DND-41 (cell line): ENCODE measurements at regions not wholly inside any gene's neighbourhood (a gene's known extent, or its start where the extent isn't known, plus 50 kb on each side); places are given as distances from the start of the nearest gene placed in this dataset.
A peak's percentile ranks its signal among the peaks of the same experiment; 100 is the strongest.

Experiments
- ATAC-seq: fragments of 200-7000 bp; cut with Tn5 transposase; 3 replicates; pipeline ENCODE4 v1.9.1; 2021; ENCODE audit warnings: low read depth; ENCODE audit not compliant: insufficient read depth
- DNase-seq: peaks from one replicate; pipeline ENCODE4 v3.0.0-alpha.2; 2020
- H2AFZ ChIP-seq: 2 replicates; pipeline ENCODE4 v1.6.0; 2012; ENCODE audit warnings: low read depth, low read length
- H3K27ac ChIP-seq: 2 replicates; pipeline ENCODE4 v1.5.1; 2012; ENCODE audit warnings: low read length, inconsistent platforms
- H3K27me3 ChIP-seq: fragments of 200-600 bp; sonication (generic); 2 replicates; pipeline ENCODE4 v1.6.0; 2012; ENCODE audit warnings: low read length, mild to moderate bottlenecking, inconsistent platforms; ENCODE audit not compliant: insufficient read depth, poor library complexity
- H3K36me3 ChIP-seq: 2 replicates; pipeline ENCODE4 v1.5.1; 2012; ENCODE audit warnings: low read length, inconsistent platforms; ENCODE audit not compliant: insufficient read depth
- H3K4me1 ChIP-seq: 2 replicates; pipeline ENCODE4 v1.5.1; 2012; ENCODE audit warnings: mild to moderate bottlenecking, low read length; ENCODE audit not compliant: insufficient read depth
- H3K4me2 ChIP-seq: 2 replicates; pipeline ENCODE4 v1.6.0; 2012; ENCODE audit warnings: mild to moderate bottlenecking, moderate library complexity, low read length, inconsistent platforms; ENCODE audit not compliant: insufficient read depth
- H3K4me3 ChIP-seq, 2 experiments: fragments of 200-600 bp in 1 of 2; shearing (Covaris generic) in 1 of 2; 2 replicates each; pipeline ENCODE4 v1.5.1; 2012 to 2016; ENCODE audit warnings: inconsistent platforms in 2 of 2, low read length in 2 of 2, mild to moderate bottlenecking in 2 of 2, low read depth in 1 of 2, moderate library complexity in 1 of 2
- H3K79me2 ChIP-seq: 2 replicates; pipeline ENCODE4 v1.6.0; 2012; ENCODE audit warnings: low read length, inconsistent platforms; ENCODE audit not compliant: insufficient read depth
- H3K9ac ChIP-seq: 2 replicates; pipeline ENCODE4 v1.6.0; 2012; ENCODE audit warnings: low read depth, mild to moderate bottlenecking, inconsistent platforms, low read length, moderate library complexity
- H3K9me3 ChIP-seq: 2 replicates; pipeline ENCODE4 v1.5.1; 2012; ENCODE audit warnings: low read length, moderate library complexity, mild to moderate bottlenecking, inconsistent platforms; ENCODE audit not compliant: insufficient read depth, severe bottlenecking
- H4K20me1 ChIP-seq: 2 replicates; pipeline ENCODE4 v1.6.0; 2012; ENCODE audit warnings: low read length; ENCODE audit not compliant: insufficient read depth
- EZH2 ChIP-seq: IDR thresholded peaks from 3 replicates; pipeline ENCODE4 v1.6.1; 2012; ENCODE audit warnings: borderline replicate concordance, low read depth, mild to moderate bottlenecking, moderate library complexity, low read length, inconsistent platforms; ENCODE audit not compliant: severe bottlenecking
- TF ChIP-seq, protein P1 (sequence below): IDR thresholded peaks from 2 replicates; pipeline ENCODE4 v1.5.1; 2012; ENCODE audit warnings: borderline replicate concordance, low read length, moderate library complexity, mild to moderate bottlenecking; ENCODE audit not compliant: poor library complexity, severe bottlenecking; ENCODE audit errors: extremely low read depth

DNA sequence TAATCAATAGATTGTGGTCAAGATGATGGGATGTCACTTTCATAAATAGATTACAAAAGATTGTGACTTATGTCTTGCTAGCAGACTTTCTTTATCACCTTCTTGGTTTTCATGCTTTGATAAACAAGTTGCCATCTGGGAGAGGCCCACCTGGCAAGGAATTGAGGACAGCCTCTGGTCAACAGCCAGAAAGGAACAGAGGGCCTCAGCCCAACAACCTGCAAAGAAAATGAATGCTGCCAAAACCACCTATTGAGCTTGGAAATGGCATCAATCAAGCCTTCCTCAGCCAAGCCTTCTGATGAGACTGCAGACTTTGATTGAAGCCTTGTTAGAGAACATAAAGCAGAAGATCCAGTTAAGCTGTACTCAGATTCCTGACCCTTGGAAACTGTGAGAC is 288.6 kb downstream of the SPRY2 start:
- Histone ChIP-seq H3K4me2 (no peak overlapping the region), H3K9ac (no peak overlapping the region), H3K36me3 (no peaks in the 10 kb centered on the region), H4K20me1 (no peaks in the 10 kb centered on the region), H3K27ac (no peak overlapping the region), H3K79me2 (no peaks in the 10 kb centered on the region), H3K27me3 (peaks cover 7% of the 10 kb centered on the region), H3K4me1 (peaks cover 14% of the 10 kb centered on the region), H3K9me3 (no peaks in the 10 kb centered on the region), H2AFZ (no peak overlapping the region), H3K4me3 (no peak overlapping the region)
- DNase-seq: no peak
- no peak for ATAC-seq
- TF ChIP-seq, protein P1, sequence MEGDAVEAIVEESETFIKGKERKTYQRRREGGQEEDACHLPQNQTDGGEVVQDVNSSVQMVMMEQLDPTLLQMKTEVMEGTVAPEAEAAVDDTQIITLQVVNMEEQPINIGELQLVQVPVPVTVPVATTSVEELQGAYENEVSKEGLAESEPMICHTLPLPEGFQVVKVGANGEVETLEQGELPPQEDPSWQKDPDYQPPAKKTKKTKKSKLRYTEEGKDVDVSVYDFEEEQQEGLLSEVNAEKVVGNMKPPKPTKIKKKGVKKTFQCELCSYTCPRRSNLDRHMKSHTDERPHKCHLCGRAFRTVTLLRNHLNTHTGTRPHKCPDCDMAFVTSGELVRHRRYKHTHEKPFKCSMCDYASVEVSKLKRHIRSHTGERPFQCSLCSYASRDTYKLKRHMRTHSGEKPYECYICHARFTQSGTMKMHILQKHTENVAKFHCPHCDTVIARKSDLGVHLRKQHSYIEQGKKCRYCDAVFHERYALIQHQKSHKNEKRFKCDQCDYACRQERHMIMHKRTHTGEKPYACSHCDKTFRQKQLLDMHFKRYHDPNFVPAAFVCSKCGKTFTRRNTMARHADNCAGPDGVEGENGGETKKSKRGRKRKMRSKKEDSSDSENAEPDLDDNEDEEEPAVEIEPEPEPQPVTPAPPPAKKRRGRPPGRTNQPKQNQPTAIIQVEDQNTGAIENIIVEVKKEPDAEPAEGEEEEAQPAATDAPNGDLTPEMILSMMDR: no peak
- TF ChIP-seq EZH2: no peak

DNA sequence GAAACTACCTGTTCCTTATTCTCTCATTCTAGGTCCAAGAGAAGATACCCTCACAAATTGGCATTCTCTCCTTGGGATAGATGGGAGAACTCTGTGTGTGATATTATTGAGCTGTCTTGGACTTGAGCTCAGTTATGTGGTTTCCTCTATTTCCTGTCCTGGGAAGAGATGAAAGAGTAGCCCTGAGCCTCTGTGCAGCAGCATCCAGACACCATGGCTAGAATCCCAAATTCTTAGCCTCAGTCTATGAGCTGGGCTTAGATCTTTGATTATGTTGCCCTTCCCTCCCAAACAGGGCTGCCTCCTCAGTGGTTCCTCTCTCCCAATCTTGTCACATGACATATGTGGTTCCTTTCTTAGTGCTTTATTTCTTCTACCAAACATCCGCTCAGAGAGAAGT is 290.7 kb downstream of the SPRY2 start:
- Histone ChIP-seq H3K4me1 (peaks cover 14% of the 10 kb centered on the region), H3K27me3 (peaks cover 2% of the 10 kb centered on the region), H3K27ac (no peak overlapping the region), H3K9ac (no peak overlapping the region), H3K79me2 (no peaks in the 10 kb centered on the region), H3K4me3 (no peak overlapping the region), H2AFZ (no peak overlapping the region), H3K36me3 (no peaks in the 10 kb centered on the region), H4K20me1 (no peaks in the 10 kb centered on the region), H3K9me3 (no peaks in the 10 kb centered on the region), H3K4me2 (no peak overlapping the region)
- no peak for TF ChIP-seq EZH2
- TF ChIP-seq, protein P1: no peak
- DNase-seq: no peak
- ATAC-seq: no peak

DNA sequence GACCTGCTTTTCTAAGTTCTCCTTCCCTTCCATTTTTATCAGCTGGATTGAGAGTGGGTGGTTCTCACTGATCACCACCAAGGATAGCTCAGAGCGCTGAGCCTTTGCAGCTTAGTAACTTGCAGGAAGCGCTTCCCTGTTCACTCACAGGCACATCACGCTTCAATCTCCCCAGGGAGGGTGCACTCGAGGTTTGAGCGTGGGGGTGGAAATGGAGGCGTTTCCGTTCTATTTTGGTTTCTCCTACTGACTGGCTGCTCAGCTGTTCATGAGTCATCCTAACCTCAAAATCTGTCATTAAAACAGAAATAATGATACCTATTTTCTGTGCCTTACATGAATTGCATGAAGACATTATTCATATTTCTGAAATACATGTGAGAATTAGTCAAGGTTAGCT is 292.1 kb downstream of the SPRY2 start:
- TF ChIP-seq, protein P1: no peak
- TF ChIP-seq EZH2: no peak
- H3K4me2 ChIP-seq: peak overlapping the region; percentile 23; the same call in 1 of the 2 replicates
- ATAC-seq (peak; percentile 99), DNase-seq (peak; percentile 85)
- H3K9me3 ChIP-seq: no peaks in the 10 kb centered on the region
- H3K4me3 ChIP-seq: no peak overlapping the region
- peaks cover 14% of the 10 kb centered on the region for H3K4me1 ChIP-seq
- H3K36me3 ChIP-seq: no peaks in the 10 kb centered on the region
- no peak overlapping the region for H3K27ac ChIP-seq
- peaks cover 3% of the 10 kb centered on the region for H3K27me3 ChIP-seq
- H3K9ac ChIP-seq: no peak overlapping the region
- no peak overlapping the region for H2AFZ ChIP-seq
- H3K79me2 ChIP-seq: no peaks in the 10 kb centered on the region
- no peaks in the 10 kb centered on the region for H4K20me1 ChIP-seq

DNA sequence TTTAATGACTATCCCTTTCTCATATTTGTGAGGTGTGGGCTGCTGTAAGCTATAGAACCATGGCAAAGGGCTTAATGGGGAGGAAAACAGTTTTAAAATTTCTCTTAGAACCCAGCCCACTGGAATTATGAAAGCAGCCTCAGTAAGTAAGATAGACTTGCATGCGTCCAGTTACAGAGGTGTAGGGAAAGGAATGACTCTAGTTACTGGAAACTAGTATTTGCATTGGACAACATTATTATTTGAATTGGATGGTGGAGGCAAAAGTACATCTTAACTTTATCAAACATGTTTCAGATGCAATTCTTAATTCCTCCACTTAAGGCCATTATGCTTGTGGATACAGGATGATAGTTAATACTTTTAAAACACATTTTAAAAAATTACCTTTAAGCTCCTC is 292.9 kb downstream of the SPRY2 start:
- Histone ChIP-seq H2AFZ (no peak overlapping the region), H3K4me2 (no peak overlapping the region), H3K36me3 (no peaks in the 10 kb centered on the region), H3K27ac (no peak overlapping the region), H4K20me1 (no peaks in the 10 kb centered on the region), H3K79me2 (no peaks in the 10 kb centered on the region), H3K9ac (no peak overlapping the region), H3K9me3 (no peaks in the 10 kb centered on the region), H3K27me3 (peaks cover 5% of the 10 kb centered on the region), H3K4me1 (peaks cover 14% of the 10 kb centered on the region), H3K4me3 (no peak overlapping the region)
- TF ChIP-seq, protein P1: no peak
- TF ChIP-seq EZH2: no peak
- ATAC-seq: no peak
- DNase-seq: no peak
